Panc1 (cell line): ENCODE measurements at regions not wholly inside any gene's neighbourhood (a gene's known extent, or its start where the extent isn't known, plus 50 kb on each side); places are given as distances from the start of the nearest gene placed in this dataset.

Experiments
- ATAC-seq: fragments of 200-7000 bp; cut with Tn5 transposase; 2 replicates; pipeline ENCODE4 v1.9.1; 2020; ENCODE audit warnings: mild to moderate bottlenecking, moderate library complexity
- BruUV-seq: library from RNA; stranded (reverse); fragments of 400-500 nt; replicated peaks from 2 replicates; lab custom pipeline; 2021; lab: Mats Ljungman, UMichigan
- CTCF ChIA-PET: fragments of 300-600 bp; sonication (Branson Sonifier 250); formaldehyde crosslinking; loops from one replicate; lab custom pipeline; 2022; ENCODE audit warnings: antibody characterized with exemption; lab: Charles Lee
- POLR2A ChIA-PET: fragments of 300-600 bp; sonication (Branson Sonifier 250); formaldehyde crosslinking; loops from one replicate; lab custom pipeline; 2022; ENCODE audit warnings: antibody characterized with exemption; lab: Charles Lee
- DNase-seq: peaks from one replicate; pipeline ENCODE4 v3.0.0-alpha.2; 2010; ENCODE audit warnings: low read depth, low spot score
- H3K27ac ChIP-seq: 2 replicates; pipeline ENCODE4 v1.5.1; 2011; ENCODE audit warnings: mild to moderate bottlenecking, low read length, inconsistent platforms
- H3K27me3 ChIP-seq: fragments of 200-500 bp; sonication (Bioruptor generic); 2 replicates; pipeline ENCODE4 v1.6.0; 2014; ENCODE audit warnings: low read length, inconsistent platforms; ENCODE audit not compliant: control insufficient read depth, insufficient read depth
- H3K36me3 ChIP-seq: fragments of 200-500 bp; sonication (Bioruptor generic); 2 replicates; pipeline ENCODE4 v1.5.1; 2014; ENCODE audit warnings: inconsistent platforms, mild to moderate bottlenecking, low read length, moderate library complexity; ENCODE audit not compliant: control insufficient read depth, insufficient read depth
- H3K4me1 ChIP-seq: 2 replicates; pipeline ENCODE4 v1.5.1; 2011; ENCODE audit warnings: inconsistent platforms, mild to moderate bottlenecking, low read length, moderate library complexity; ENCODE audit not compliant: control insufficient read depth, insufficient read depth
- H3K4me3 ChIP-seq, 2 experiments: 2 replicates each; pipeline ENCODE4 v1.5.1; 2011 to 2012; ENCODE audit warnings: low read depth in 2 of 2, low read length in 2 of 2, mild to moderate bottlenecking in 2 of 2, inconsistent platforms in 1 of 2, moderate library complexity in 1 of 2
- H3K9me3 ChIP-seq: fragments of 200-500 bp; sonication (Bioruptor generic); 2 replicates; pipeline ENCODE4 v1.5.1; 2014; ENCODE audit warnings: low read depth, mild to moderate bottlenecking, inconsistent platforms, low read length, moderate library complexity; ENCODE audit not compliant: control insufficient read depth, insufficient read depth
- CTCF ChIP-seq: fragments of 450-650 bp; IDR thresholded peaks from 2 replicates; pipeline ENCODE4 v1.5.1; 2017; ENCODE audit warnings: mild to moderate bottlenecking
- POLR2AphosphoS5 ChIP-seq: IDR thresholded peaks from 2 replicates; pipeline ENCODE4 v1.6.1; 2012; ENCODE audit warnings: mild to moderate bottlenecking, low read depth, low read length, moderate library complexity
- REST ChIP-seq, 2 experiments: IDR thresholded peaks; 2 replicates each; pipeline ENCODE4 v1.6.1; 2011 to 2012; ENCODE audit warnings: low read depth in 2 of 2, control low read depth in 1 of 2, low read length in 1 of 2, mild to moderate bottlenecking in 1 of 2, moderate library complexity in 1 of 2; ENCODE audit not compliant: insufficient read depth in 1 of 2
- SIN3A ChIP-seq: IDR thresholded peaks from 2 replicates; pipeline ENCODE4 v1.6.1; 2012; ENCODE audit warnings: low read depth, mild to moderate bottlenecking, low read length, moderate library complexity, borderline replicate concordance; ENCODE audit not compliant: insufficient read depth
- TCF7L2 ChIP-seq: IDR thresholded peaks from 2 replicates; pipeline ENCODE4 v1.6.1; 2011; ENCODE audit warnings: mild to moderate bottlenecking, low read depth, low read length, inconsistent platforms
- in situ Hi-C: cut with HindIII; loops from 2 replicates; pipeline ENCODE4 v1.10.0; 2016; ENCODE audit warnings: low sequenced_read_pairs, low pct_unique_long_range_greater_than_20kb
- intact Hi-C: fragments of 100-400 bp; cut with micrococcal nuclease; formaldehyde crosslinking; loops from one replicate; pipeline ENCODE4 v1.10.0; 2022; ENCODE audit not compliant: unreplicated experiment

GRCh38 chr2:41498781-41499180, 549.0 kb upstream of the PKDCC start:
- intact Hi-C loops (no loop called here), in situ Hi-C loops (no loop called here)
- Histone ChIP-seq H3K27ac (no peak overlapping the region), H3K9me3 (peaks cover 20% of the 10 kb centered on the region), H3K4me1 (no peaks in the 10 kb centered on the region), H3K36me3 (no peaks in the 10 kb centered on the region), H3K27me3 (no peaks in the 10 kb centered on the region), H3K4me3 (no peak overlapping the region)
- CTCF ChIA-PET = interaction anchor here (0.7 kb wide), 1 partner anchor 749 kb away, joined by 7 read pairs; no protein-coding TSS in a partner anchor
- no peak for ATAC-seq
- no peak for TF ChIP-seq SIN3A
- no peak for TF ChIP-seq CTCF
- no peak for TF ChIP-seq REST (IDR thresholded peaks at IDR 0.05; ENCODE audit: insufficient read depth in 1 of 2, low read depth in 2 of 2, low read length in 1 of 2)
- TF ChIP-seq POLR2AphosphoS5 = no peak
- TF ChIP-seq TCF7L2 = no peak
- POLR2A ChIA-PET = no interaction called here
- no TSS peak for BruUV-seq
- DNase-seq = no peak

- in situ Hi-C loops (no loop called here), intact Hi-C loops (no loop called here)
- Histone ChIP-seq H3K27ac (no peak overlapping the region), H3K9me3 (peaks cover 18% of the 10 kb centered on the region), H3K4me1 (no peaks in the 10 kb centered on the region), H3K4me3 (no peak overlapping the region), H3K27me3 (no peaks in the 10 kb centered on the region), H3K36me3 (no peaks in the 10 kb centered on the region)
- ChIA-PET CTCF (no interaction called here), POLR2A (no interaction called here)
- no peak for DNase-seq
- TF ChIP-seq TCF7L2 (no peak), SIN3A (no peak), REST (IDR thresholded peaks at IDR 0.05; ENCODE audit: insufficient read depth in 1 of 2, low read depth in 2 of 2, low read length in 1 of 2) (no peak), POLR2AphosphoS5 (no peak), CTCF (no peak)
- BruUV-seq = no TSS peak
- no peak for ATAC-seq
These were observed 546.9 kb upstream of the PKDCC start for GRCh38 chr2:41500895-41501294.
